ENCODE measurements at regions not wholly inside any gene's neighbourhood (a gene's known extent, or its start where the extent isn't known, plus 50 kb on each side); places are given as distances from the start of the nearest gene placed in this dataset.

DNA sequence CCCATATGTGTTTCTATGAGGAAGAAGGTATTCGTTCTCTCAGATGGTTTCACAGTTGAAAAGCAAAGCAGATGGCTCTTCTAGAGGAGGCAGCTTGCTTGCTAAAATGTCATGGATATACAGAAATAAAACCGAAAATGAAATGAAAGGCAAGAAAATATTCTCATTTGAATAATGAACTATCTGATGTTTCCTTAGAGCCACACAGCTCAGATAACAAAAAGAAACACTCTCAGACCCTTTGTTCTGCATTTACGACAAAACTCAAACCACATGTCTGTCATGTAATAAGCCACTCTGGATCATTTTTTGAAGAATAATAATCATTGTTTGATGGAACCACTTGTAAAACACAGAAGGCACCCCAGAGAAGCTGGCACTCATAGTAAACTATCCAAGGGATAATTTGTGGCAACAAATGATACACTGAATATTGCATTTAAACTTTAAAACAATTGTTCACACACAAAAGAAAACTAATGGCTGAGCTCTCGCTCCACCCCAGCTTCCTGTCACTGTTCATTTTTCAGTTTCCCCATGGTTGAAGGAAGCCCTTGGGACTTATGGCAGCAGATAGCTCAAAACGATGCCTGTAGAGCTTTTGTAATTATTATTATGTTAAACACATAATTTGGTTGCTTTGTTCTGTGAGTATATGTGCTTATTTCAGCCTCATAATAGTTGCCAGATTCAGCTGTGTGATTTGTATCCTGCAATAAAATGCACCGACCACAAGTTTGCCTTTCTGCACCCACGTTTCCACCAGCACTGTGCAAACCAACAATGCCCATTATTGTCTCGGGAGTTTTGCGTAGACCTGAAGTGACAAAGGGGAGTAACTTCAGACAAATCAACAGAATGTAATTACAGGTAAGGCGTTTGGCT is 256.0 kb downstream of the TMEM167A start:
- TF ChIP-seq POLR2A (IDR thresholded peaks at IDR 0.05), result no peak
- TF ChIP-seq, protein P1, sequence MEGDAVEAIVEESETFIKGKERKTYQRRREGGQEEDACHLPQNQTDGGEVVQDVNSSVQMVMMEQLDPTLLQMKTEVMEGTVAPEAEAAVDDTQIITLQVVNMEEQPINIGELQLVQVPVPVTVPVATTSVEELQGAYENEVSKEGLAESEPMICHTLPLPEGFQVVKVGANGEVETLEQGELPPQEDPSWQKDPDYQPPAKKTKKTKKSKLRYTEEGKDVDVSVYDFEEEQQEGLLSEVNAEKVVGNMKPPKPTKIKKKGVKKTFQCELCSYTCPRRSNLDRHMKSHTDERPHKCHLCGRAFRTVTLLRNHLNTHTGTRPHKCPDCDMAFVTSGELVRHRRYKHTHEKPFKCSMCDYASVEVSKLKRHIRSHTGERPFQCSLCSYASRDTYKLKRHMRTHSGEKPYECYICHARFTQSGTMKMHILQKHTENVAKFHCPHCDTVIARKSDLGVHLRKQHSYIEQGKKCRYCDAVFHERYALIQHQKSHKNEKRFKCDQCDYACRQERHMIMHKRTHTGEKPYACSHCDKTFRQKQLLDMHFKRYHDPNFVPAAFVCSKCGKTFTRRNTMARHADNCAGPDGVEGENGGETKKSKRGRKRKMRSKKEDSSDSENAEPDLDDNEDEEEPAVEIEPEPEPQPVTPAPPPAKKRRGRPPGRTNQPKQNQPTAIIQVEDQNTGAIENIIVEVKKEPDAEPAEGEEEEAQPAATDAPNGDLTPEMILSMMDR (IDR thresholded peaks at IDR 0.05), result no peak
- no peak for TF ChIP-seq POLR2AphosphoS5 (IDR thresholded peaks at IDR 0.05)
